Hematopoietic multipotent progenitor cell (in vitro differentiated cells): ENCODE measurements at regions not wholly inside any gene's neighbourhood (a gene's known extent, or its start where the extent isn't known, plus 50 kb on each side); places are given as distances from the start of the nearest gene placed in this dataset.

ENCODE experiments used
- DNase-seq, 3 donors: peaks; one replicate each; pipeline ENCODE4 v3.0.0-alpha.2; 2011 to 2015; ENCODE audit warnings: low read depth in 2 of 3, low spot score in 2 of 3

DNA sequence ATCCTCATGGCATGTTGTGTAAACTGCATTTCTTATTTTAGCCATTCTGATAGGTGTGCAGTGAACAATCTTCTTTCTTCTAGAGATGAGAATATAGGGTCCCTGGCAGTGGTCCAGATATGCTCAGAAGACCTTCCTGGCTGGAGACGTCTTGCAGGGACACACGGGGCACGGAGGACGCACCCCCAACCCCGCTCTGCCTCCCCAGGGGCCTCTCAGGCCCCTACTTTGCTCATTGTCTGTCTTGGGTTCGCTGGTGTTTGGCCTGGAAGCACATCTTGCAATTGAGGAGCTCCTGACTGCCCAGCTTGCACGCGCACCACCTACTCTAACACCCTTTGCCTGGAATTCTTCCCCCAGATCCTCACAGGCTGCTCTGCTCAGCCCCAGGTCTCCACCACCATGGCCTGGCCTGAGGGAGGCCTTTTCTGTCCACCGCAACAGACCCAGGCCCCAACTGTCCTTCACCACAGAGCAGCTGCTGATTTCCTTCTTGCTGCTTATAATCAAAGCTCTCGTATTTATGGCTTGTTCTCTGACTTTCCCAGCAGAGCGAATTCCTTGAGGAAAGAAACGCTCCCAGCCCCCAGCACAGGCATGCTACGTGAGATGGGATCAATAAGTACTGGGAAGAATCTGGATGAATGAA is 295.9 kb upstream of the HDAC4 start:
- DNase-seq: no peak

DNA sequence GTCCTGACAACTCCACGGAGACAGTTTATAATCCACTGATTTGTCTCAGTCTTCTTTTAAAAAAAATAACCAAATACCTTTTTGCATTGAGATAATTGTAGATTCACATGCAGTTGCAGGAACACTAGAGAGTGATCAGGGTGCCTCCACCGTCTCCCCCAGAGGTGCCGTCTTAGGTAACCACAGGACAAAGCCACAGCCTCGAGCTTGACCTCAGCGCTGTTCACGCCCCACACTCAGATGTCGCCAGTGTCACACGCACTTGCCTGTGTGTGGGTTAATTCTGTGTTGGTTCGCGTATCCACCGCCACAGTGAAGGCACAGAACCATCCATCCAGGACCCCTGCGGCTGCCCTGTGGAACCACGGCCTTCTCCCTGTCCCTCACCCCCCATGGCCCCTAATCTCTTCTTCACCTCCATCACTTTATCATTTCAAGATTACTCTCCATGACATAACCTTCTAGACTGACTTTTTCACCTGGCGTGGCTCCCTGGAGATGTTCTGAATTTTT is 295.0 kb upstream of the HDAC4 start:
- no peak for DNase-seq

DNA sequence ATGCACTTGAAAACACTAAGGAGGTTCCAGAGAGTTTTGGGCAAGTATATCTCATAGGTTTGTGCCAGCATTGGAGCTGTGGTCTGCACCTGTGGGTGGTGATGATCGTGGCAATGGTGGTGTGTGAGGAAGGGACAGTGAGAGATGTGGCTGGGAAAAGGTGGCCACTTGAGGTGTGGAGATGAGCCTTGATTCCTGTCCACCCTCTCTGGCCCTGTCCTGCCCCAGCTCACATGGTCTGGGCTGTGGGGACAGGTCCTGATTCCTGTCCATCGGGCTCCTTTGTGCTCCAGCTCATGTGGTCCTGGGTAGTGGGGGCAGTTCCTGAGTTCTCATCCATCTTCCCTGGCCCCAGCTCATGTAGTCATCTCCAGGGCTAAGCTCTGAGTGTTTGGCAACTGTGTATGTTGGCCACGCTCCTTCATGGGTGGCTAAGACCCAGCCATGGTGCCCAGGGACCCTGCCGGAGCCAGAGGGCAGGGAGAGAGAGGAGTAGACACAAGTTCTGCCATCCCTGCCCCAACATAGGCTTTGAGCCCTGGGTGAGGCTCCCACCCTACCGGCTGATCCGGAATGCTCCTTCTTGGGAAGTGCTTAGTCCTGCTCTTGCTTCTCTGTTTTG is 294.4 kb upstream of the HDAC4 start:
- DNase-seq: no peak

DNA sequence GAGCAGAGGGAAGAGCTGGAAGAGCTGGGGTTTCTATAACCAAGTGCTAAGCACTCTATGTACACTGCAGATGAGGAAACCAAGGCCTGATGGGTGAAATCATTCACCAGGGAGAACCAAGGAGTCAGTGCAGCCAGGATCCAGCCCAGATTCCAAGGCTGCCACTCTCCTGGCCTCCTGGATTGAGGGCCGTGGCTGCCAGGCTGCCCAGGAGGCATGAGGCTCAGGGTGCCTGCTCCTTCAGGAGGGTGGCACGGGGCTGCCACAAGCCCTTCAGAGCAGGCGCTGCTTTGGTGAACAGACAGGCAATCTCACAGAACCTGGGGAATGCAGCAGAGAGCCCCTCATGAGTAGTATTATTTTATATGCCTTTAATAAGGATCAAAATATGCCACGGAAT is 293.7 kb upstream of the HDAC4 start:
- no peak for DNase-seq

DNA sequence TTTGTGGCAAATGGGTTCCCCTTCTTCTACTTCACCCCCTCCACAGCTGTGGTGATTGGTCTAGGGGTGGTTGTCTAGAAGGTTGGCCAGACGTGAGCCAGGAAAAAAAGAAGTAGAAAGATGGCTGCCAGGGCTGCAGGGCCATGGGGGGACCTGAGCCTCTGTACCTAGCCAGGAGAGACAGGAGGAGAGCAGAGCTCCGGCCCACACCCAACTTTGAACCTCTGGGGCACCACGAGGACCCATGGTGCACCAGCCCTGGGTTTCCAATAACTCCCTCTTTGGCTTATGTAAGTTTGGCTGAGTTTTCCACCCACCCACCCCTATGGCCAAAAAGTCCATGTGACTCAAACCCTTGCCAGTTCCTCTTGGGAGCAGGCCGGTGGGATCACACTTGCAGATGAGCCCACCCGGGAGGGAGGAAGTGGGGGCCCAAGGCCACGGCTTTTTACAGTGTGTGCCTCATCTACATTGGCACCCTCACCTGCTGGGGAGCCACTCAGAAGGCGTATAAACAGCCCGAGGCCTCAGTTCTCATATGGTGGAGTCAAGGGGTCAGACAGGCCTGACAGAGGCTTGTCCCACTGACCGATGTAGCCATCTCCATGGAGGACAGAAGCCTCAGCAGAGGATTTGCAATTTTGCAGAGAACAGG is 293.1 kb upstream of the HDAC4 start:
- DNase-seq: no peak

DNA sequence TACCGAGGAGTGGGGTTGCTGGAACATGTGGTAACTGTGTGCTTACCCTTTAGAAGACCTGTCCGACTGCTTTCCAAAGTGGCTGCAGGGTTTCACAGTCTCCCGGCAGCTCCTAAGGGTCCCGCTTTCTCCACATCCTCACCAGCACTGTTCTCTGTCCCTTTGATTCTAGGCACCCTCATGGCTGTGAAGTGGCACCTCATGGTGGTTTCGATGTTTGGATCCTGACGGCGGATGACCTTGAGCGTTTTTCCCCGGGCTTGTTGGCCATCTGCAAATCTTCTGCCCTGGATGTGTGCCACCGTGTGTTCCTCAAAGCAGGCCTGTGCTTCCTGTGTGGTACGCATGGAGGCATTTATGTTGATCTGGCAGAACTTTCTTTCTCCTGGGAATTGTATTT is 292.5 kb upstream of the HDAC4 start:
- no peak for DNase-seq

DNA sequence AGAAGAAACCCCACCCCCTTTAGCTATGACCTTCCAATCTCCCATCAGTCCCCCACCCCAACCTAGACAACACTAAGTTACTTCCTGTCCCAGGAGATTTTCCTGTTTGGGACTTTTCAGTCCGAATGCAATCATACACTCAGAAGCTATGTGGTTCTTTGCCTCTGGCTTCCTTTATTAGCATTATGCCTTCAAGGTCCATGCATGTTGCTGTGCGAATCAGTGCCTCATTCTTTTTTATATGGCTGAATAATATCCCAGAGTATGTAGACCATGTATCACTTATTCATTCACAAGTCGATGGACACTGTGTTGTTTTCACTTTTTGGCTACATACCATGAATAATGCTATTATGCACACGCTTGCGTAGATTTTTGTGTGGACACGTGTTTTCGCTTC is 292.1 kb upstream of the HDAC4 start:
- no peak for DNase-seq

DNA sequence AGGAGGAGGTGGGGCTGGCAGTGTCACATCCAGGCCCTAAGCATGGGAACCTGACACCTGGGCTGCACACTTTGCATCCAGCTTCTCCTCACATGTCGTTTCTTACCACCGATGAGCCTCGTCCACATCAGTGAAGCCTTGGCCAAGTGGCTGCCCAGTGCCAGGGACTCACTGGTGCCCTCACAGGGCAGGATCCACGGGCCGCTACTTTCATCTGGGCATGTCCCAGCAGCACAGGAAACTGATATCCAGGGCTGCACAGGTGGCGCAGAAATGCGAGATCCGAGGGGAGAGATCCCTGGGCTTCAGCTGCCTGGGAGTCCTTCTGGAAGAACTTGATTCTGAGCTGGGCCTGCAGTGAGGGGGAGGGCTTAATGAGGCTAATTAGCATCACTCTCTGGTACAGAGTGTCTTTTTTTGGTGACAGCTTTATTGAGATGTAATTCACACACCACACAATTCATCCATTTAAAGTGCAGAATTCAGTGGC is 291.6 kb upstream of the HDAC4 start:
- no peak for DNase-seq

DNA sequence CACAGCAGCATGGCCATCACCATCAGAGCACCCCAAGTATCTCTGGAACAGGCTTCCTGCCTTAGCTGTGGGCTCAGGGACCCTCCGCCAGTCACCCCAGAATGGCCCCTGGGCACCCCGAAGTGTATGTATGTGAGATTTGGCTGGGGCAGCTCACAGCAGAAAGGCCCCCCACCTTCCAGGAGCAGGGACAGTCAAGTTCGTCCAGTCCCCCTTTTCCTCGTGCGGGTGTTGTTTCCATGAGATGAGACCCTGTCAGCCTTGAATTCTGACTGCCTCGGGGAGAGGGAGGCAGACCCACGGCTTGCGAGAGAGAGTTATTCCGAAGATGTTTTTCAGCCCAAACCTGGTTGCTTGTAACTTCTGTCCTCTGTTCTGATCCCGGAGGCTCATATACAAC is 290.9 kb upstream of the HDAC4 start:
- DNase-seq: no peak

DNA sequence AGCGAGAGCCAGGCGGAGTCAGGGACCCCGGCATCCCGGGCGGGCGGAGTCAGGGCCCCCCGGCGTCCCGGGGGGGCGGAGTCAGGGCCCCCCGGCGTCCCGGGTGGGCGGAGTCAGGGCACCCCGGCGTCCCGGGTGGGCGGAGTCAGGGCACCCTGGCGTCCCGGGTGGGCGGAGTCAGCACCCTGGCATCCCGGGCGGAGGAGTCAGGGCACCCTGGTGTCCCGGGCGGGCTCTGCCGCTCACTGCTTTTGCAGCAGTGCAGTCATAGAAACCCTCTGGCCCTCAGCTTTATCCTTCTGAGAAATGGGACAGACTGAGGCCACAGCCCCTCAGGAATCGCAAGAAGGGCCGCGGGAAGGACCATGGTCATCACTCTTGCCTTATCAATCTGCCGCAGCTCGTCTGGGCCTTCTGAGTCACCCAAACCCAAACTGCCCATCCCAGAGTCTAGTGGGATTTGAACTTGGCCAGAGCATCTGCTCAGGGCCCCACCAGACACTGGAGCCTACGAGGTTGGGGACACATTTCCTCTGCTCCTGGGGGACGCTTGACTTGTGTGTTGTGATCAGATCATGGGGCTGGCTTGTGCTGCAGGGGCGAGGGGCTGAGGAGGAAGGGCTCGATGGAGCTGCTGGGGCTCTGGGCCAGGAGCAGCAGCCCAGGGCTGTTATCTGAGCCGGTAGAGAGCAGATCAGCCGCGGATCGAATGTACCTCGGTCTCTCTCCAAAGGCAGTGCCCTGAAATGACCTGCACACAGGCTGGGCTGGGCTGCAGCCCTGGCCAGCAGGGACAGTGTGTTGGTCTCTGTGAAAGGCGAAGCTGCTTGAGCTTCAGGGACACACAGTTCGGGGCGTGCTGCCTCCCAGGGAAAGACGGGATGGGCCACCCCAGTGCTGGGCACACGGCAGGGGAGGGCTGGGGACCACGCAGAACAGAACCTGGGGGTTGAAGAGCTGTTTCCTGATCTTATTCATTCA is 290.1 kb upstream of the HDAC4 start:
- DNase-seq: no peak

DNA sequence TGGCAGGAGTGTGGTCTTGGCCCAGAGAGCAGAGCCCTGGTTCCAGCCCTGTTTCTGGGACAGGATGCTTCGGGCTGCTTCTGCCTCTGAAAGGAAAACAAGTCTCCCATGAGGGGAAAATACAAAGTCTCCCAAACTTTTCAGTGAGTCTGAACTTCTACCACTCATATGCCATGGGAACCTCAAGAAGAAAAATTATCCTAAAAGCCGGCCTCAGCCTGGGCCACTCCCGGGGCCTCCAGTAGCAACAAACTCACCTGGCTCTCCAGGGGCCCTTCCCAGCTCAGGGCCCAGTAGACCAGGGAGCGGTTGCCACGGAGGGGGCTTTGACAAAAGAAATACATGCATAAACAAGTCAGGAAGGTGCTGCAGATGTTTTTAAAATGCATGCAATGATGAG is 289.2 kb upstream of the HDAC4 start:
- no peak for DNase-seq

DNA sequence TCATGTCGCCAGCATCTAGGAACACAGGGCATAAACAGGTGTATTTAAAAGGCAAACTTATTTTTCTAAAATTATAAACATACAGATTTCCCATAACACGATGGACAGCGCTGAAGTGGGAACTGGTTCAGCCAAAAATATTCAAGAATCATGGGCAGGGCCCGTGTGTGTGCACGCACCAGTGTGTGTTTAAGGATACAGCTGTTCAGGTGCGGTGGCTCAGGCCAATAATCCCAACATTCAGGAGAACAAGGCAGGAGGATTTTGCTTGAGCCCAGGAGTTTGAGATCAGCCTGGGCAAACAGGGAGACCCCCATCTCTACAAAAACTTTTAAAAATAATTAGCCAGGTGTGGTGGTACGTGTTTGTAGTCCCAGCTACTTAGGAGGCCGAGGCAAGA is 288.6 kb upstream of the HDAC4 start:
- DNase-seq: no peak

DNA sequence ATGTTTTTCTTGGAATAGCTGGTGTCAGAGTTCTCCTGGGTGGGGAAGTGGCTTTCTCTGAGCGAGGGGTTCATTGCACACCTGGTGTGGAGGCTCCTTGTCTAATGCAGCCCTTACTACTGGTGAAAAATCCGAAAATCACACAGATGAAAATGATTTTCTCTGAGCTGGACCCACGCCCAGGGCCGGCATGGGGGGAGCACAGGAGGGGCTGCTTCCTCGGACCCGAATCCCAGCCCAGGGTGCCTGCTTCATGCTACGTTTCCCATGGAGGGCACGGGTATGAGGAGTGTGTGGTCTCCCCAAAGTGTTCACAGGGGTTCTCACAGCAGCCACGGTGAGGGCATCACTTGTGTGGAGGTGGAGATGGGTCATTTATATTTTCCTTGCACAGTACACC is 288.0 kb upstream of the HDAC4 start:
- no peak for DNase-seq

DNA sequence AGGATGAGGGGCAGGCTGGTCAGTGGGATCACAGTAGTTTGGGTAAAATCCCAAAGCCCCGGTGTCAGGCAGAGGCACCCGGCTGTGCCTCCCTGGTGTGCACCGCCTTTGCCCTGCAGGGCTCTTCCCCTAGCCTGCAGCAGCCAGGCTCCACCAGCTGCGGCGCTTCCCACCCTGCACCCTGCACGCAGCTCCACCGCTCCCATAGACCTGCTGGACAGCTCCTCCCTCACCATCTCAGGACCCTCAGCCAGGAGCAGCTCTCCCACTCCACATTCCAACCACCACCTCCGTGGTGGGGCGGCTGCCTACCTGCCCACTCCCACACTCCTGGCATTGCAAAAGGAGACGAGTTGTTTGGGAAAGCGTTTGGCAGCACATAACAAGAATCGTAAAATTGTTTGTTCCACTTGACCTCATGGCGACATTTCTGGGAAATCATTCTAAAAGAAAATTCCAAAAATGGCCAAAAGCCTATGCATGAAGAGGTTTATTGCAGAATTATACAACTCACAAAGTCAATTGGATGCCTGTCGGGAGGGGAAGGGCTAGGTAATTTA is 287.4 kb upstream of the HDAC4 start:
- no peak for DNase-seq

DNA sequence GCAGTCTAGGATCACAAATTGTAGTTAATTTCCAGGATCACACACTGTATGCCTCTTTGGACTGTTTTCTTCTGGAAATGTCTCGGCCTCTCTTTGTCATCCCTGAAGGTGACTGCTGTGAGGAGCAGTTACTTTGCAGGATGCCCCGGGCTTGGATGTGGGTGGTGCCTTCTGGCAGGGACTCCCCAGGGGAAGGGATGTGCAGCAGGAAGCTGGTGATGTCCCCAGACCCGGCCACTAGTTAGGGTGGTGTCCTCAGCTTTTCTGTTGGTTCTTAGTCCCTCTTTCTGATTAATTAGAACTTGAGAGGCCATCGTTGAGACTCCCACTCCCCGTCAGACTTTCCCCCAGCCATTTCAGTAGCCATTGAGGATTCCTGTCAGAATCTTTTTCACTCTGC is 286.6 kb upstream of the HDAC4 start:
- DNase-seq: no peak

DNA sequence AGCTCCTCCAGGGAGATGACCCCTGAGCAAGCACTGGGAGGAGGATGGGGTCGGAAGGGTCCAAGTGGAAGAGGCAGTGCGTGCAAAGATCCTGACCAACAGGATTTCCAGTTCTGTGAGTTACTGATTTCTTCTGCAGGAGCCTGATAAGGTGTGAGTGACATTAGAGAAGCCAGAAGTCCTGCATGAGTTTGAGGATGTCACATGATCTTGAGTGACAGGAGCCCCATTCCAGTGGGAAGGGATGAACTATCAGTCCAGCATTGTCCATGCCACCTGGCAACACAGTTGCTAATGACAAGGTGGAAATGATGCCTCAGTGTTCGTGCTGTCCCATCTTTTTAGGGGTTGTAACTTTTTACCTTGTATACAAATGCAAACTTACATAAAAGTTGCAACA is 285.1 kb upstream of the HDAC4 start:
- no peak for DNase-seq

DNA sequence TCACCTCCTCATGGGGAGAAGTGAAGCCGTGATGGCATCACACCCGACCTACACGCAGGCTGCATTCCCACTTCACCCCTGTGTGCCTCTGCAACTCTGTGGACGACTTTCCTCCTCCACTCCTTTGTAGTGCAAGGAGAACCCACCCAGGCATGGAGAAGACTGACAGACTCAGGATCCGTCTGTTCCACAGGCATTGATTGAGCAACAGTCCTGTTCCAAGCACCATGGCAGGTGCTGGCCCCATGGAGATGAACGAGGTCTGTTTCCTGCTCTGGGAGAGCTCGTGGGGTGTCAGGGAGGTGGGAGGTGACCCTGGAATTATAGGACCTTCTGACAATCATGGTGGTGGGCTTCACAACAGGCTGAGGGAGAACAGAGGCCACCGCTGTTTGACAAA is 284.7 kb upstream of the HDAC4 start:
- DNase-seq: no peak

DNA sequence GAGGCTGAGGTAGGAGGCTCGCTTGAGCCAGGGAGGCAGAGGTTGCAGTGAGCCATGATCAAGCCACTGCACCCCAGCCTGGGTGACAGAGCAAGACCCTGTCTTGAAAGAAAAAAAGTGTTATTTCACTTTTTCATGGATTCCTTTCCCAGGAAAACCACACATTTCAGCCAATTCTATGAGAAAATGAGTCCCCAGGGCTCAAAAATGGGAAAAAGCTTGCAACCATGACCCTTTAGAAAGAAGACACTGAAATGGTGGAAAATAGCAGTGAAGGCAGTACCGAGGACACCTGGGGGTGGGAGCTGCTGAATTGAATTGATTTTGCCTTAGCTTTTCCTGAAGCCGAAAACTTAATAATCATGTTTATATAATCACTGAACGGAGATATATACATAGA is 284.2 kb upstream of the HDAC4 start:
- DNase-seq: no peak

DNA sequence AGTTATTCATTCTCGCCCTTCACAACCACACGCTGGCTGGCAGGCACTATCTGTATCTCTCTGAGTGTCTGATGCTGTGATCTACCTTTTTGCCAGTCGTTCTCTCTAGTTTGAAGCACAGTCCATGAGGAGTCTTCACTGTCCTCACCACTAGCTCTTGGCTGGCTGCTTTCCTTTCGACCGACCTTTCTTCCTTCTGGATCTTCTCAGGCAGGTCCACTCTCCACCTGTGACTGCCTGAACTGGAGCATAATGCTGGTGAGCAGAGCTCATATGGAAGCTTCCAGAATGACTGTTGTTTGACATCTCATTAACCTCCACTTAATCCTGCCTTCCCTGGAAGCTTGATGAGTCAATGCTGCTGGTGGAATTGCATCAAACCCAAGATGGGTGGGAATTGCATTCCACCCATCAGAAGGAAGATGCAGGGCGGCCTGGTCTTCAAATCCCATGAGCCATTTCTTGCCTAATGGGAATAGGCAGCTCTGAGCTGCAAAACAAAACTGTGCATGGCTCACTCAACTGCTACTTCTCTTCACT is 283.5 kb upstream of the HDAC4 start:
- DNase-seq: no peak

DNA sequence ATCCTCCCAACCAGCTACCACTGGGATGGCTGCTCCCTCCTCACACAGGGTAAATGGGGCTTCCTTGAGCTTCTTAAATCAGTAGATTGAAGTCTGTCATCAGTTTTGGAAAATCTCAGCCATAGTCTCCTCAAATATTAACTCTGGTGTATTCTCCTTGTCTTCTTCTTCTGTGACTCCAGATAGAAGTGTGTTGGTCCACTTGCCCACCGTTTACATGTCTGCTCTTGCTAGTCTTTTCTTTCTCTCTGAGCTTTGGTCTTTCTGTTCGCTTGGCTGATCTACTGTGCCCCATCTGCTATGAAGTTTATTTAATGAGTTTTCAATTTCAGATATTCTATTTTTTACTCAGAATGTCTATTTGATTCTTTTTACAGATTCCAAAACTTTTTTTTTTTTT is 281.7 kb upstream of the HDAC4 start:
- DNase-seq: no peak
